Astrocyte (in vitro differentiated cells and primary cell): ENCODE measurements at regions not wholly inside any gene's neighbourhood (a gene's known extent, or its start where the extent isn't known, plus 50 kb on each side); places are given as distances from the start of the nearest gene placed in this dataset.

Experiments used
- DNase-seq: peaks from one replicate; pipeline ENCODE4 v3.0.0-alpha.2; 2010; ENCODE audit warnings: low read depth
- FAIRE-seq: peaks from 2 replicates; lab custom pipeline; 2011; peaks lifted over from hg19 to GRCh38; lab: Jason Lieb, UNC
- H2AFZ ChIP-seq: 2 replicates; pipeline ENCODE4 v1.6.0; 2012; ENCODE audit warnings: low read depth, low read length, inconsistent platforms
- H3K27ac ChIP-seq: 2 replicates; pipeline ENCODE4 v1.5.1; 2011; ENCODE audit warnings: low read depth, low read length, inconsistent platforms
- H3K27me3 ChIP-seq: 2 replicates; pipeline ENCODE4 v1.6.0; 2011; ENCODE audit warnings: low read length, inconsistent platforms; ENCODE audit not compliant: insufficient read depth
- H3K36me3 ChIP-seq: 2 replicates; pipeline ENCODE4 v1.5.1; 2011; ENCODE audit warnings: low read length, inconsistent platforms; ENCODE audit not compliant: insufficient read depth
- H3K4me1 ChIP-seq: 2 replicates; pipeline ENCODE4 v1.5.1; 2011; ENCODE audit warnings: low read length, inconsistent platforms; ENCODE audit not compliant: insufficient read depth
- H3K4me2 ChIP-seq: 2 replicates; pipeline ENCODE4 v1.6.0; 2012; ENCODE audit warnings: low read length, inconsistent platforms
- H3K4me3 ChIP-seq: 2 replicates; pipeline ENCODE4 v1.5.1; 2011; ENCODE audit warnings: low read depth, mild to moderate bottlenecking, low read length, inconsistent platforms; ENCODE audit not compliant: insufficient read depth
- H3K79me2 ChIP-seq: 2 replicates; pipeline ENCODE4 v1.6.0; 2012; ENCODE audit warnings: mild to moderate bottlenecking, low read length, inconsistent platforms; ENCODE audit not compliant: insufficient read depth
- H3K9ac ChIP-seq: 2 replicates; pipeline ENCODE4 v1.6.0; 2012; ENCODE audit warnings: mild to moderate bottlenecking, low read length, inconsistent platforms
- H3K9me3 ChIP-seq: 2 replicates; pipeline ENCODE4 v1.5.1; 2012; ENCODE audit warnings: low read depth, mild to moderate bottlenecking, low read length, inconsistent platforms; ENCODE audit not compliant: insufficient read depth
- H4K20me1 ChIP-seq: 2 replicates; pipeline ENCODE4 v1.6.0; 2012; ENCODE audit warnings: low read length, inconsistent platforms; ENCODE audit not compliant: insufficient read depth
- H3K27ac Mint-ChIP-seq: one replicate; pipeline ENCODE4 v1.8.0; 2021; ENCODE audit warnings: mild to moderate bottlenecking, mixed read lengths; ENCODE audit not compliant: unreplicated experiment
- H3K27me3 Mint-ChIP-seq: one replicate; pipeline ENCODE4 v1.8.0; 2021; ENCODE audit warnings: low read depth, mixed read lengths; ENCODE audit not compliant: unreplicated experiment
- H3K36me3 Mint-ChIP-seq: one replicate; pipeline ENCODE4 v1.8.0; 2021; ENCODE audit warnings: low read depth, mixed read lengths; ENCODE audit not compliant: unreplicated experiment
- H3K4me1 Mint-ChIP-seq: one replicate; pipeline ENCODE4 v1.8.0; 2021; ENCODE audit warnings: low read depth, mixed read lengths; ENCODE audit not compliant: unreplicated experiment
- H3K4me3 Mint-ChIP-seq: one replicate; pipeline ENCODE4 v1.8.0; 2021; ENCODE audit warnings: mild to moderate bottlenecking, moderate library complexity, mixed read lengths; ENCODE audit not compliant: unreplicated experiment
- H3K9me3 Mint-ChIP-seq: one replicate; pipeline ENCODE4 v1.8.0; 2021; ENCODE audit warnings: mild to moderate bottlenecking, mixed read lengths; ENCODE audit not compliant: unreplicated experiment
- CTCF ChIP-seq: IDR thresholded peaks from 2 replicates; pipeline ENCODE4 v1.5.1; 2011; ENCODE audit warnings: low read depth, mild to moderate bottlenecking, inconsistent platforms, low read length, moderate library complexity; ENCODE audit not compliant: insufficient read depth
- EZH2 ChIP-seq: IDR thresholded peaks from 2 replicates; pipeline ENCODE4 v1.6.1; 2012; ENCODE audit warnings: mild to moderate bottlenecking, low read length, inconsistent platforms; ENCODE audit not compliant: insufficient read depth

- Mint-ChIP-seq H3K36me3 (no peaks in the 10 kb centered on the region), H3K27me3 (no peaks in the 10 kb centered on the region), H3K9me3 (no peaks in the 10 kb centered on the region), H3K4me1 (no peaks in the 10 kb centered on the region), H3K4me3 (no peak overlapping the region), H3K27ac (no peak overlapping the region)
- H3K9ac ChIP-seq = no peak overlapping the region
- no peaks in the 10 kb centered on the region for H4K20me1 ChIP-seq
- no peaks in the 10 kb centered on the region for H3K36me3 ChIP-seq
- no peak for FAIRE-seq
- H3K4me3 ChIP-seq = no peak overlapping the region
- no peak overlapping the region for H3K27ac ChIP-seq
- TF ChIP-seq EZH2 (no peak), CTCF (no peak)
- no peak overlapping the region for H2AFZ ChIP-seq
- H3K27me3 ChIP-seq = no peaks in the 10 kb centered on the region
- no peaks in the 10 kb centered on the region for H3K4me1 ChIP-seq
- no peak for DNase-seq
- no peaks in the 10 kb centered on the region for H3K79me2 ChIP-seq
- H3K4me2 ChIP-seq = no peak overlapping the region
- H3K9me3 ChIP-seq = no peaks in the 10 kb centered on the region
Measured at GRCh38 chr2:185891403-185891802, 152.8 kb downstream of the FSIP2 start.

GRCh38 chr2:185891804-185892411 is 153.3 kb downstream of the FSIP2 start:
- FAIRE-seq (no peak), DNase-seq (no peak)
- Mint-ChIP-seq H3K27ac (no peak overlapping the region), H3K4me1 (no peaks in the 10 kb centered on the region), H3K4me3 (no peak overlapping the region), H3K9me3 (no peaks in the 10 kb centered on the region), H3K36me3 (no peaks in the 10 kb centered on the region), H3K27me3 (no peaks in the 10 kb centered on the region)
- no peak overlapping the region for H3K4me3 ChIP-seq
- no peak overlapping the region for H3K9ac ChIP-seq
- no peaks in the 10 kb centered on the region for H3K4me1 ChIP-seq
- H3K27me3 ChIP-seq = no peaks in the 10 kb centered on the region
- H3K4me2 ChIP-seq = no peak overlapping the region
- H2AFZ ChIP-seq = no peak overlapping the region
- H3K79me2 ChIP-seq = no peaks in the 10 kb centered on the region
- H3K27ac ChIP-seq = no peak overlapping the region
- H4K20me1 ChIP-seq = no peaks in the 10 kb centered on the region
- no peak for TF ChIP-seq CTCF
- no peak for TF ChIP-seq EZH2
- H3K9me3 ChIP-seq = no peaks in the 10 kb centered on the region
- H3K36me3 ChIP-seq = no peaks in the 10 kb centered on the region

GRCh38 chr2:185892484-185892883 is 153.9 kb downstream of the FSIP2 start:
- H3K4me2 ChIP-seq = no peak overlapping the region
- H3K9me3 Mint-ChIP-seq = no peaks in the 10 kb centered on the region
- no peaks in the 10 kb centered on the region for H3K27me3 Mint-ChIP-seq
- FAIRE-seq (no peak), DNase-seq (no peak)
- H3K4me1 Mint-ChIP-seq = no peaks in the 10 kb centered on the region
- H3K4me3 ChIP-seq = no peak overlapping the region
- H3K27ac ChIP-seq = no peak overlapping the region
- H3K27ac Mint-ChIP-seq = no peak overlapping the region
- no peaks in the 10 kb centered on the region for H3K36me3 Mint-ChIP-seq
- H2AFZ ChIP-seq = no peak overlapping the region
- H3K4me1 ChIP-seq = no peaks in the 10 kb centered on the region
- no peaks in the 10 kb centered on the region for H4K20me1 ChIP-seq
- TF ChIP-seq EZH2 (no peak), CTCF (no peak)
- no peaks in the 10 kb centered on the region for H3K36me3 ChIP-seq
- H3K27me3 ChIP-seq = no peaks in the 10 kb centered on the region
- H3K9me3 ChIP-seq = no peaks in the 10 kb centered on the region
- no peak overlapping the region for H3K4me3 Mint-ChIP-seq
- no peak overlapping the region for H3K9ac ChIP-seq
- no peaks in the 10 kb centered on the region for H3K79me2 ChIP-seq
